ENCODE measurements at regions not wholly inside any gene's neighbourhood (a gene's known extent, or its start where the extent isn't known, plus 50 kb on each side); places are given as distances from the start of the nearest gene placed in this dataset.

- TF ChIP-seq CTCF (conservative IDR thresholded peaks at IDR 0.05 in 1 of 2, IDR thresholded peaks at IDR 0.05 in 1 of 2; ENCODE audit: extremely low read depth in 1 of 2, insufficient read depth in 1 of 2, low read depth in 1 of 2, low read length in 2 of 2) (no peak), EZH2 (IDR thresholded peaks at IDR 0.05; ENCODE audit: borderline replicate concordance, low read length) (no peak)
These were observed 466.6 kb downstream of the FOXG1 start for GRCh38 chr14:29233188-29233587.
